Hepatocyte (in vitro differentiated cells): ENCODE measurements at regions not wholly inside any gene's neighbourhood (a gene's known extent, or its start where the extent isn't known, plus 50 kb on each side); places are given as distances from the start of the nearest gene placed in this dataset.
"Not testable (repeated sequence)": the region's sequence is repeated elsewhere in the genome, so short reads cannot be mapped to it uniquely, and the experiment has no call there.

Experiments
- DNase-seq: peaks from one replicate; pipeline ENCODE4 v3.0.0-alpha.2; 2016; ENCODE audit warnings: low spot score
- H2AFZ ChIP-seq: fragments of 200-600 bp; sonication (generic); 2 replicates; pipeline ENCODE4 v1.6.0; 2016; ENCODE audit warnings: antibody characterized with exemption, mild to moderate bottlenecking
- H3K27ac ChIP-seq: fragments of 200-600 bp; sonication (generic); 2 replicates; pipeline ENCODE4 v1.5.1; 2016; ENCODE audit warnings: mild to moderate bottlenecking
- H3K27me3 ChIP-seq: fragments of 200-600 bp; sonication (generic); 2 replicates; pipeline ENCODE4 v1.6.1; 2016
- H3K36me3 ChIP-seq: fragments of 200-600 bp; sonication (generic); replicated peaks from 2 replicates; pipeline ENCODE4 v1.5.1; 2016; ENCODE audit warnings: low read depth; ENCODE audit not compliant: insufficient read depth
- H3K4me1 ChIP-seq: fragments of 200-600 bp; sonication (generic); 2 replicates; pipeline ENCODE4 v1.5.1; 2016; ENCODE audit warnings: mild to moderate bottlenecking, moderate library complexity; ENCODE audit not compliant: insufficient read depth
- H3K4me2 ChIP-seq: fragments of 200-600 bp; sonication (generic); 2 replicates; pipeline ENCODE4 v1.6.0; 2016
- H3K4me3 ChIP-seq: fragments of 200-600 bp; sonication (generic); 2 replicates; pipeline ENCODE4 v1.5.1; 2016; ENCODE audit warnings: mild to moderate bottlenecking
- H3K79me2 ChIP-seq: fragments of 200-600 bp; sonication (generic); 2 replicates; pipeline ENCODE4 v1.6.0; 2017; ENCODE audit warnings: mild to moderate bottlenecking
- H3K9me2 ChIP-seq: fragments of 200-600 bp; sonication (generic); replicated peaks from 2 replicates; pipeline ENCODE4 v1.6.0; 2017; ENCODE audit warnings: mild to moderate bottlenecking; ENCODE audit not compliant: insufficient read depth
- H3K9me3 ChIP-seq: fragments of 200-600 bp; sonication (generic); 2 replicates; pipeline ENCODE4 v1.5.1; 2016; ENCODE audit warnings: low read depth, mild to moderate bottlenecking
- H4K20me1 ChIP-seq: fragments of 200-600 bp; sonication (generic); 2 replicates; pipeline ENCODE4 v1.6.0; 2016; ENCODE audit warnings: mild to moderate bottlenecking; ENCODE audit not compliant: insufficient read depth, poor library complexity, severe bottlenecking
- EZH2 ChIP-seq: fragments of 200-600 bp; sonication (generic); IDR thresholded peaks from 2 replicates; pipeline ENCODE4 v1.6.1; 2016; ENCODE audit warnings: antibody characterized with exemption, mild to moderate bottlenecking, borderline replicate concordance
- EZH2phosphoT487 ChIP-seq: fragments of 200-600 bp; sonication (generic); IDR thresholded peaks from one replicate; pipeline ENCODE4 v1.6.1; 2018; ENCODE audit warnings: antibody characterized with exemption, mild to moderate bottlenecking, low read depth, moderate library complexity; ENCODE audit not compliant: unreplicated experiment, severe bottlenecking
- WGBS: methylation state at CpG from one replicate; pipeline ENCODE4 v1.1.6; 2016; ENCODE audit warnings: low lambda C conversion rate; ENCODE audit errors: missing lambda C conversion rate; 5-methylcytosine and 5-hydroxymethylcytosine counted together
- TF ChIP-seq, protein P1 (sequence below): fragments of 200-600 bp; sonication (generic); IDR thresholded peaks from 2 replicates; pipeline ENCODE4 v1.5.1; 2016; ENCODE audit warnings: antibody characterized with exemption, mild to moderate bottlenecking; ENCODE audit not compliant: poor library complexity

DNA sequence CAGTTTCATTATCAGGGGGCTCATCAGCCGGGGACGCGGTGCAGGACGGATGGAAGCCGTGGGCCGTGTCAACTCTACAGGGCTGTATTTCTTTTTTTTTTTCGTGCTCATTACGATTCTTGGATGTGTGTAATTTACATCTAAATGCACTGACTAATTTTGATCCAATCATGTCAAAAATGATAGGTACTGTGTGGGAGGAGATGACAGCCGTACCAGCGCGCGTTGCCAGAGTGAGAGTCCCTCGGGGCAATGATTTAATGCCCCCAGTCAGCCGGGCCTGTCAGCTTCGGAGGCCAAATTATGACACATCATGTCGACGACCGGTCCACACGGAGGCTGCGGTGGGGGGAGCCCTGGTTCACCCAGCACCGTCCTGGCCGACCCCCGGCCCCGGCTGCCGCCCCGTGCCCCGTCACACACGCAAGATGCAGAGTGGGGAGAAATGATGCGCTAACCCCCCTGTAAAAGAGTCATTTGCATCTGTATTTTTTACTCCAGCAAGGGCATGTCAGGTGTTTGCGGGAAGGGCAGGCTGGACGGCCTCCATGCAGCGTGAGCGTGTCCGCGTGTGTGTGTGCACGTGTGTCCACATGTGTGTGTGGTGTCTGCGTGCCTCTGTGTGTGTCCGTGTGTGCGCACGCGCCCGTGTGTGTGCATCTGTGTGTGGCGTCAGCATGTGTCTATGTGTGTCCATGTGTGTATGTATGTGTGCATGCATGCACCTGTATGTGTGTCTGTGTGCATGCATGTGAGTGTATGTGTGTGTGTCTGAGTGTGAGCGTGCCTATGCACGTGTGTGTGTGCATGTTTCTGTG is 74.3 kb upstream of the PPP2R3B start:
- H3K4me2 ChIP-seq, result no peak overlapping the region
- no peak for DNase-seq
- no peaks in the 10 kb centered on the region for H3K27me3 ChIP-seq
- H4K20me1 ChIP-seq, result no peaks in the 10 kb centered on the region
- no peaks in the 10 kb centered on the region for H3K9me3 ChIP-seq
- TF ChIP-seq EZH2phosphoT487, result no peak
- TF ChIP-seq, protein P1, sequence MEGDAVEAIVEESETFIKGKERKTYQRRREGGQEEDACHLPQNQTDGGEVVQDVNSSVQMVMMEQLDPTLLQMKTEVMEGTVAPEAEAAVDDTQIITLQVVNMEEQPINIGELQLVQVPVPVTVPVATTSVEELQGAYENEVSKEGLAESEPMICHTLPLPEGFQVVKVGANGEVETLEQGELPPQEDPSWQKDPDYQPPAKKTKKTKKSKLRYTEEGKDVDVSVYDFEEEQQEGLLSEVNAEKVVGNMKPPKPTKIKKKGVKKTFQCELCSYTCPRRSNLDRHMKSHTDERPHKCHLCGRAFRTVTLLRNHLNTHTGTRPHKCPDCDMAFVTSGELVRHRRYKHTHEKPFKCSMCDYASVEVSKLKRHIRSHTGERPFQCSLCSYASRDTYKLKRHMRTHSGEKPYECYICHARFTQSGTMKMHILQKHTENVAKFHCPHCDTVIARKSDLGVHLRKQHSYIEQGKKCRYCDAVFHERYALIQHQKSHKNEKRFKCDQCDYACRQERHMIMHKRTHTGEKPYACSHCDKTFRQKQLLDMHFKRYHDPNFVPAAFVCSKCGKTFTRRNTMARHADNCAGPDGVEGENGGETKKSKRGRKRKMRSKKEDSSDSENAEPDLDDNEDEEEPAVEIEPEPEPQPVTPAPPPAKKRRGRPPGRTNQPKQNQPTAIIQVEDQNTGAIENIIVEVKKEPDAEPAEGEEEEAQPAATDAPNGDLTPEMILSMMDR, result no peak
- TF ChIP-seq EZH2, result no peak
- no peaks in the 10 kb centered on the region for H3K9me2 ChIP-seq
- H3K4me3 ChIP-seq, result no peak overlapping the region
- WGBS, result 94% methylated on average over 45 of the region's 45 CpGs
- no peaks in the 10 kb centered on the region for H3K79me2 ChIP-seq
- no peaks in the 10 kb centered on the region for H3K4me1 ChIP-seq
- no peaks in the 10 kb centered on the region for H3K36me3 ChIP-seq
- H2AFZ ChIP-seq, result no peak overlapping the region
- no peak overlapping the region for H3K27ac ChIP-seq

DNA sequence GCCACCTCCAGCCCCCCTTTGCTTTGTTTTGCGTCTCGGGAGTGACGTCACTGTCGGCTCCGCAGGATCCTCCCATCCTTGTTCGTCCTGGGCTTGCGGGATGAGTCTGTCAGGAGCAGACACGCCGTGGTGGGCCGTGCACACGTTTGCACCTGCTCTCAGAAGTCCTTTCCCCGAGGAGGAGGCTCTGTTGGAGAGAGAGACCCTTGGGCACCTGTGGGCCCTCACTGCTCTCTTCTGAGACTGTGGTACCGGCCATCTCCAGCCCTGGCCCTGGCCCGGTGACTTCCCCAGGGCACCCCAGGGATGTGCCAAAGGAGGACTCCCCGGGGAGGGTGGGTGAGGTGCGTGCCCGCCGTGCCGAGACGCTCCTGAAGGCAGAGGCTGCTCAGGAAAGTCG is 76.1 kb upstream of the PPP2R3B start:
- WGBS, result 92% methylated on average over 21 of the region's 21 CpGs
- Histone ChIP-seq H4K20me1 (no peaks in the 10 kb centered on the region), H3K9me3 (no peaks in the 10 kb centered on the region), H3K79me2 (no peaks in the 10 kb centered on the region), H3K4me2 (no peak overlapping the region), H3K9me2 (no peaks in the 10 kb centered on the region), H3K4me3 (no peak overlapping the region), H3K27me3 (no peaks in the 10 kb centered on the region), H3K36me3 (no peaks in the 10 kb centered on the region), H2AFZ (no peak overlapping the region), H3K27ac (no peak overlapping the region), H3K4me1 (no peaks in the 10 kb centered on the region)
- DNase-seq, result no peak
- TF ChIP-seq, protein P1, result no peak
- no peak for TF ChIP-seq EZH2
- no peak for TF ChIP-seq EZH2phosphoT487

DNA sequence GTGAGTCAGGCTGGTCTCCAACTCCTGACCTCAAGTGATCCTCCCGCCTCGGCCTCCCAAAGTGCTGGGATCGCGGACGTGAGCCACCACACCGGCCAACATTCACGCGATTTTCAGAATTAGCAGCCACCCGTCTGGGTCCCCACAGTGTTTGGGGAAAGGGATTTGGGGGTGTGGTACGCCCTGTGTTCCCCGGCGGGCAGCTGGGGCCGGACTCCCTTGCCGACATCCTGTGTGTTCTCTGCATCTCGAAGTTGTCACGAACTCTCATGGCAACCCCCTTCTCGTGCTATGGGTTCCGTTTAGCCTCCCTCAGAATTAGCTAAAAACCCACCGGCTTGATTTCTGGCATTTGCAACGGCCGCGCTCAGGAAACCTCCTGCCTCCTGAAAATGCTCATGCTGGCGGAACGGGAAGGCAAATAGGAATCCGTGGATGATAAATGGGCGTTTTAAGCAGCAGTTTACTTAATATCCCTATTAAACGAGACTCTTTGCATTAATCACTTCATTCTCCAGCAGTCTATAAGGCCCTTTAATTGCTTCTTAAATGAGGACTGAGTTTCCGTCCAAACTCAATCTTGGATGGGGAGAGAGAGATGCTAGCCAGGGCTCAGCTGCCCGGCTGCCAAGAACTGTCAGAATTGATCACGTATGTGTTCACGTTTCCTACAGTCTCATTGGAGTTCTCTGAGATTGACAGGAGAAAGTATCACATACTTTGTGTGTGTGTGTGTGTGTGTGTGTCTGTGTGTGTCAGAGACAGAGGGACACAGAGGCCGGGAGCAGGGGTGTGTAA is 78.9 kb upstream of the PPP2R3B start:
- no peaks in the 10 kb centered on the region for H3K4me1 ChIP-seq
- H3K27me3 ChIP-seq, result no peaks in the 10 kb centered on the region
- H4K20me1 ChIP-seq, result no peaks in the 10 kb centered on the region
- TF ChIP-seq, protein P1, result no peak
- no peak for TF ChIP-seq EZH2
- TF ChIP-seq EZH2phosphoT487, result no peak
- 85% methylated on average over 32 of the region's 32 CpGs for WGBS
- H2AFZ ChIP-seq, result no peak overlapping the region
- H3K27ac ChIP-seq, result no peak overlapping the region
- DNase-seq, result no peak
- H3K9me2 ChIP-seq, result no peaks in the 10 kb centered on the region
- H3K9me3 ChIP-seq, result no peaks in the 10 kb centered on the region
- H3K4me2 ChIP-seq, result no peak overlapping the region
- H3K79me2 ChIP-seq, result no peaks in the 10 kb centered on the region
- no peak overlapping the region for H3K4me3 ChIP-seq
- H3K36me3 ChIP-seq, result no peaks in the 10 kb centered on the region

DNA sequence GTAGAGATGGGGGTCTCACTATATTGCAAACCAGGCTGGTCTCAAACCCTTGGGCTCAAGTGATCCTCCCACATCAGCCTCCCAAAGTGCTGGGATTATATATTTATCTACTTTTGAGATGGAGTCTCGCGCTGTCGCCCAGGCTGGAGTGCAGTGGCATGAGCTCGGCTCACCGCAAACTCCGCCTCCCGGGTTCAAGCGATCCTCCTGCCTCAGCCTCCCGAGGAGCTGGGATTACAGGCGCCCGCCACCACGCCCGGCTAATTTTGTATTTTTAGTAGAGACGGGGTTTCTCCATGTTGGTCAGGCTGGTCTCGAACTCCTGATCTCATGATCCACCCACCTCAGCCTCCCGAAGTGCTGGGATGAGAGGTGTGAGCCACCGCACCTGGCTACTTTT is 80.1 kb upstream of the PPP2R3B start:
- WGBS, result 97% methylated on average over 17 of the region's 17 CpGs
- H3K9me3 ChIP-seq, H3K4me3 ChIP-seq, H3K36me3 ChIP-seq, H3K4me1 ChIP-seq, H3K27ac ChIP-seq, H4K20me1 ChIP-seq, H2AFZ ChIP-seq, H3K79me2 ChIP-seq, H3K9me2 ChIP-seq, H3K27me3 ChIP-seq, DNase-seq, H3K4me2 ChIP-seq: not testable (repeated sequence)

DNA sequence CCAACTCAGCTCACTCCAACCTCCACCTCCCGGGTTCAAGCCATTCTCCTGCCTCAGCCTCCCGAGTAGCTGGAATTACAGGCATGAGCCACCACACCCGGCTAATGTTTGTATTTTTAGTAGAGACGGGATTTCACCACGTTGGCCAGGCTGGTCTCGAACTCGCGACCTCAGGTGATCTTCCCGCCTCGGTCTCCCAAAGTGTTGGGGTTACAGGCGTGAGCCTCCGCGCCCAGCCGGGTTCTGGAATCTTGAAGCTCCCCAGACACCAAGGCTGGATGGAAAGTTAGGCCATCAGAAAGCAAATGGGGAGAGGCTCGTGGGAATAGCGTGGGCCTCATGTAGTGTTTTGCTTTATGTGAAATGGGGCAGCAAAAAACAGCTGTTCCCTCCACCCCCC is 81.0 kb upstream of the PPP2R3B start:
- not testable (repeated sequence) for H3K9me2 ChIP-seq, H3K4me2 ChIP-seq, H3K4me3 ChIP-seq, H3K9me3 ChIP-seq, H4K20me1 ChIP-seq, H3K36me3 ChIP-seq, DNase-seq, H3K27me3 ChIP-seq, H3K79me2 ChIP-seq, H3K4me1 ChIP-seq, H2AFZ ChIP-seq, H3K27ac ChIP-seq
- 95% methylated on average over 16 of the region's 16 CpGs for WGBS
